Mucosa of descending colon (tissue), 3 donors: ENCODE measurements at regions not wholly inside any gene's neighbourhood (a gene's known extent, or its start where the extent isn't known, plus 50 kb on each side); places are given as distances from the start of the nearest gene placed in this dataset.
A peak's percentile ranks its signal among the peaks of the same experiment; 100 is the strongest.

ENCODE experiments used
- ATAC-seq: fragments of 200-7000 bp; cut with Tn5 transposase; one replicate; pipeline ENCODE4 v1.9.1; 2020; ENCODE audit warnings: mild to moderate bottlenecking, moderate library complexity
- DNase-seq, 3 donors: peaks; one replicate each; pipeline ENCODE4 v3.0.0-alpha.2; 2020
- H3K36me3 ChIP-seq: fragments of 200-600 bp; one replicate; pipeline ENCODE4 v1.8.0; 2021; ENCODE audit warnings: low read depth, mild to moderate bottlenecking
- H3K4me1 ChIP-seq: fragments of 200-600 bp; one replicate; pipeline ENCODE4 v1.8.0; 2021; ENCODE audit warnings: low read depth, mild to moderate bottlenecking
- H3K4me3 ChIP-seq: fragments of 200-600 bp; one replicate; pipeline ENCODE4 v1.8.0; 2021; ENCODE audit warnings: mild to moderate bottlenecking
- H3K9me3 ChIP-seq: fragments of 200-600 bp; one replicate; pipeline ENCODE4 v1.8.0; 2021; ENCODE audit warnings: mild to moderate bottlenecking
- CTCF ChIP-seq: fragments of 200-600 bp; IDR thresholded peaks from one replicate; pipeline ENCODE4 v1.8.0; 2022; ENCODE audit warnings: antibody characterized with exemption, mild to moderate bottlenecking
- intact Hi-C, 2 donors: fragments of 100-400 bp; cut with DNase I in 1 of 2; cut with micrococcal nuclease in 1 of 2; formaldehyde crosslinking; loops; one replicate each; pipeline versions ENCODE4 v1.11.0 to v1.11.1; 2022; cut with DNase I, micrococcal nuclease
- donor health status: DM: no; HTN: no; CAD: no; lungs with moderate emphysema.
- donor health status: DM: no; HTN: no; CAD: no.
- donor health status: DM: no; HTN: yes; CAD: no.

GRCh38 chrX:150035531-150035930 lies 97.2 kb upstream of the EOLA2 start:
- no peaks in the 10 kb centered on the region for H3K4me1 ChIP-seq
- ATAC-seq (no peak), DNase-seq (no peak)
- no peaks in the 10 kb centered on the region for H3K9me3 ChIP-seq
- no peaks in the 10 kb centered on the region for H3K36me3 ChIP-seq
- intact Hi-C loops, result no loop called here
- TF ChIP-seq CTCF, result no peak
- H3K4me3 ChIP-seq, result no peak overlapping the region

DNA sequence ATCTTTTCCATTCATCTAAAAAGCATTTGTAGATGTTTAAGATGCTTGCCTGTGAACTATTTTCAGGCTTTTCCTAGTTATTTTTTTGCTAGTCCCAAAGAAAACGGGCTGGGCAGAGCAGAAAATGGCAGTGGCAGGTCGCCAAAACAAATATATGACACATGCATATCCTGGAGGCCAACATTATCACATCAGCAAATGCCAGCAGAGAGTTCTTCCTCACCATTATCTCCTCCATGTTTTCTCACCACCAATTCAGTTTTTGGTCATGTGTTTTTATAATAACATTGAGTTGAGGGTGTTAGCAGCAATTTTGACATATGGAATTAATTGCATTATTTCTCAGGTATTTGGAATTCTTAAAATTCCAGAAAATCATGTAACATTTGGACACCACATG lies 97.9 kb upstream of the EOLA2 start:
- Histone ChIP-seq H3K36me3 (no peaks in the 10 kb centered on the region), H3K4me1 (no peaks in the 10 kb centered on the region), H3K9me3 (no peaks in the 10 kb centered on the region), H3K4me3 (no peak overlapping the region)
- DNase-seq, result peak in 1 of 3 donors; percentile 36
- peak; percentile 65 for ATAC-seq
- intact Hi-C loops, result no loop called here
- TF ChIP-seq CTCF, result no peak

DNA sequence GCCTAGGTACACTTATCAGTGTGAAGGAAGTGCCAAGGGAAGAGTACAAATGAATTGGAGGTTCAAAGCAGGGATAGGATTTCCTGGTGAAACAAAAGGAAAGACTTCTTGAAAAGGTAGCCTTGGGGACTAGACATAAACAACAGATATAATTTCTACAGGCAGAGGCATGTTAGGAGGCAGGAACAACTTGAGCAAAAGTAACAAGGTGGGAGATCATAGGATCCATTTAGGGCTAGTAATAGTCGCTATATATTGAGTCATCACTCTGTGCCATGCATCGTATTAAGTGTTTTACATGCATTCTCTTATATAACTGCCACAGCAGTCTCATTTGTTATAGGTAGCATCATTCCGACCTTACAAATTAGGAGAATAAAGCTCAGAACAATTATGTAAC lies 98.3 kb upstream of the EOLA2 start:
- no peak for ATAC-seq
- no peak for TF ChIP-seq CTCF
- H3K36me3 ChIP-seq, result no peaks in the 10 kb centered on the region
- no peak overlapping the region for H3K4me3 ChIP-seq
- no peaks in the 10 kb centered on the region for H3K4me1 ChIP-seq
- no peak for DNase-seq
- no peaks in the 10 kb centered on the region for H3K9me3 ChIP-seq
- intact Hi-C loops, result no loop called here

GRCh38 chrX:150037041-150037440 lies 98.8 kb upstream of the EOLA2 start:
- intact Hi-C loops, result no loop called here
- no peak for TF ChIP-seq CTCF
- H3K4me1 ChIP-seq, result no peaks in the 10 kb centered on the region
- no peaks in the 10 kb centered on the region for H3K9me3 ChIP-seq
- DNase-seq, result no peak
- no peak for ATAC-seq
- no peaks in the 10 kb centered on the region for H3K36me3 ChIP-seq
- H3K4me3 ChIP-seq, result no peak overlapping the region

DNA sequence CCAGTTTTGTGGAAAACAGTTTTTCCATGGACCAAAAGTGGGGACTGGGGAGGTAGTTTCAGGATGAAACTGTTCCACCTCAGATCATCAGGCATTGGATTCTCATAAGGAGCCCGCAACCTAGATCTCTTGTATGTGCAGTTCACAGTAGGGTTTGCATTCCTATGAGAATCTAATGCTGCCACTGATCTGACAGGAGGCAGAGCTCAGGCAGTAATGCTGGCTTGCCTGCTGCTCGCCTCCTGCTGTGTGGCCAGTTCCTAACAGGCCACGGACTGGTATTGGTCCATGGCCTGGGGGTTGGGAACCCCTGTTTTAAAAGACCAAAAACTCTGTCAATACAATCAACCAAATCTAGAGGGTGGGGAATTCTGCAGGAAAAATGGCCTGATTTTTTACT lies 100.0 kb upstream of the EOLA2 start:
- ATAC-seq (no peak), DNase-seq (no peak)
- H3K4me3 ChIP-seq, result no peak overlapping the region
- TF ChIP-seq CTCF, result no peak
- H3K36me3 ChIP-seq, result no peaks in the 10 kb centered on the region
- intact Hi-C loops, result no loop called here
- H3K9me3 ChIP-seq, result no peaks in the 10 kb centered on the region
- H3K4me1 ChIP-seq, result no peaks in the 10 kb centered on the region

- DNase-seq, result no peak
- Histone ChIP-seq H3K9me3 (no peaks in the 10 kb centered on the region), H3K36me3 (no peaks in the 10 kb centered on the region), H3K4me1 (no peaks in the 10 kb centered on the region), H3K4me3 (no peak overlapping the region)
- no peak for TF ChIP-seq CTCF
- ATAC-seq, result no peak
- intact Hi-C loops, result no loop called here
Observed at GRCh38 chrX:150038986-150039599, 100.8 kb upstream of the EOLA2 start.
